GM10248 (cell line): ENCODE measurements at regions not wholly inside any gene's neighbourhood (a gene's known extent, or its start where the extent isn't known, plus 50 kb on each side); places are given as distances from the start of the nearest gene placed in this dataset.

Experiments
- CTCF ChIA-PET: fragments of 300-600 bp; sonication (Branson Sonifier 250); formaldehyde crosslinking; extraction: SDS; loops from one replicate; lab custom pipeline; 2021; ENCODE audit warnings: antibody characterized with exemption; lab: Yijun Ruan, JAX
- POLR2A ChIA-PET: fragments of 350-650 bp; sonication (Branson Sonifier 250); formaldehyde crosslinking; extraction: SDS; loops from one replicate; lab custom pipeline; 2020; ENCODE audit warnings: antibody characterized with exemption; lab: Yijun Ruan, JAX
- DNase-seq: peaks from one replicate; pipeline ENCODE4 v3.0.0; 2012; ENCODE audit errors: extremely low spot score
- CTCF ChIP-seq: IDR thresholded peaks from 2 replicates; pipeline ENCODE4 v1.5.1; 2012; ENCODE audit warnings: mild to moderate bottlenecking, low read depth; ENCODE audit errors: extremely low read depth, missing control alignments, control extremely low read depth

DNA sequence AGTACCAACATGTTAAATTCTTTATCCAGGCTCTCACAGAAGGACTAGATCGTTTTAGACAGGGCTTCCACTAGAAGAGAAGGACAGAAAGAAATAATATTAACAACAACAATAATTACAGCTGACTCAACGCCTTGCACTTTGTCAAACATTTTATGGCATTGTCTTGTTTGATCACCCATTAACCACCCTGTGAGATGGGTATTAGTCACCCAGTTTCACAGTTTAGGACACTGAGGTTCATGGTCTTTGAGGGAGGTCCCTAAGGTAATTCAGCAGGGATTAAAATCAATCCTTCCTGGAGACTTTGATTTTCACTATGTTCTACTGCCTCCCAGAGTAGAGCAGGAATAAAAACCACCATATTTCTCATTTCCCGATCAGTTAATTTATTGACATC is 51.4 kb upstream of the BNC2 start:
- ChIA-PET CTCF (no interaction called here), POLR2A (no interaction called here)
- no peak for DNase-seq
- TF ChIP-seq CTCF = no peak
